ENCODE measurements at regions not wholly inside any gene's neighbourhood (a gene's known extent, or its start where the extent isn't known, plus 50 kb on each side); places are given as distances from the start of the nearest gene placed in this dataset.

GRCh38 chr11:116503216-116504160 lies 269.3 kb downstream of the BUD13 start:
- DNase-seq, result no peak

GRCh38 chr11:116502641-116503061 lies 270.1 kb downstream of the BUD13 start:
- DNase-seq, result no peak

- DNase-seq, result no peak
These were observed 271.1 kb downstream of the BUD13 start for GRCh38 chr11:116501728-116502127.

GRCh38 chr11:116500947-116501602 lies 271.7 kb downstream of the BUD13 start:
- DNase-seq, result no peak

GRCh38 chr11:116500026-116500946 lies 272.5 kb downstream of the BUD13 start:
- no peak for DNase-seq

GRCh38 chr11:116499396-116500003 lies 273.3 kb downstream of the BUD13 start:
- no peak for DNase-seq

GRCh38 chr11:116498161-116498560 lies 274.6 kb downstream of the BUD13 start:
- no peak for DNase-seq

- DNase-seq, result no peak
These were observed 280.2 kb downstream of the BUD13 start for GRCh38 chr11:116492600-116492999.

- no peak for DNase-seq
These were observed 283.9 kb downstream of the BUD13 start for GRCh38 chr11:116488836-116489389.

GRCh38 chr11:116485425-116485824 lies 287.4 kb downstream of the BUD13 start:
- DNase-seq, result no peak

- no peak for DNase-seq
These were observed 290.1 kb downstream of the BUD13 start for GRCh38 chr11:116482716-116483115.

- no peak for DNase-seq
These were observed 291.6 kb downstream of the BUD13 start for GRCh38 chr11:116481126-116481675.

GRCh38 chr11:116478669-116479668 lies 293.8 kb downstream of the BUD13 start:
- no peak for DNase-seq

GRCh38 chr11:116478205-116478604 lies 294.6 kb downstream of the BUD13 start:
- no peak for DNase-seq

GRCh38 chr11:116473790-116474346 lies 298.9 kb downstream of the BUD13 start:
- no peak for DNase-seq

GRCh38 chr11:116473206-116473769 lies 299.5 kb downstream of the BUD13 start:
- DNase-seq, result no peak

- DNase-seq, result no peak
These were observed 300.1 kb downstream of the BUD13 start for GRCh38 chr11:116472651-116473050.

- no peak for DNase-seq
These were observed 301.1 kb downstream of the BUD13 start for GRCh38 chr11:116471608-116472256.

- no peak for DNase-seq
These were observed 304.1 kb downstream of the BUD13 start for GRCh38 chr11:116468699-116469098.
